ENCODE measurements at regions not wholly inside any gene's neighbourhood (a gene's known extent, or its start where the extent isn't known, plus 50 kb on each side); places are given as distances from the start of the nearest gene placed in this dataset.
"Not testable (repeated sequence)": the region's sequence is repeated elsewhere in the genome, so short reads cannot be mapped to it uniquely, and the experiment has no call there.

DNA sequence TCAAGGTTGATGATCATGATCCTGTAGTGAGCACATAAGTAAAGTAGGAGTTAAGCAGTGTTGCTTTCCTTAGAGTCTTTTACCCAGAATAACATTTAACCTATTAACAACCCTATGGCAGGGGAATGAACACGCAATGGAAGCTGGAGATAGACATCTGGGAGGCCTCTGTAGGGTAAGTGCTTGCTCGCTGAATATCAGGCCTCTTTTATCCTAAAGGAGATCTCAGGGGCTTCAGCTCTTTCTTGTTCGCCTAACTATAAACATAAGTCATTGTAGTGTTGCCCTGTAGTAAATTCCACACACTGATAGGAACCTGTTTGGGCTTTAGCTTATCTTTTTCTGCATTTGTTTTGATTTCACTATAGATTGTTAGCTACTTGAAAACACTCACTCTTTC is 174.4 kb upstream of the TCF4 start:
- no peak for DNase-seq

GRCh38 chr18:55753643-55754263 is 165.8 kb upstream of the TCF4 start:
- no peak for DNase-seq

DNA sequence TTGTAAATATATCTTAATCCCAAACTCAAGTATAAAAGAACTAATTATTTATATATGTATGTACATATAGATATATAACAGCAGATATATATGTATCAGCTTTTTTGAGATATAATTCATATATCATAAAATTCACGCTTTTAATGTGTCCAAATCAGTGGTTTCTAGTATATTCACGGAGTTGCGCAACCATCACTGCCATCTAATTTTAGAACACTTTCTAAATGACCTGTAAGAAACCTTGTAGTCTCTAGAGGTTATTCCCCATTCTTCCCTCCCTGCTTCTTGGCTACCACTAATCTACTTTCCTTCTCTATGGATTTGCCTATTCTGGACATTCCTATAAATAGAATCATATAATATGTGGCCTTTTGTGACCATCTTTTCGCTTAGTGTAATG is 163.5 kb upstream of the TCF4 start:
- DNase-seq, result no peak

- DNase-seq, result no peak
Measured at GRCh38 chr18:55748227-55748738, 160.3 kb upstream of the TCF4 start.

DNA sequence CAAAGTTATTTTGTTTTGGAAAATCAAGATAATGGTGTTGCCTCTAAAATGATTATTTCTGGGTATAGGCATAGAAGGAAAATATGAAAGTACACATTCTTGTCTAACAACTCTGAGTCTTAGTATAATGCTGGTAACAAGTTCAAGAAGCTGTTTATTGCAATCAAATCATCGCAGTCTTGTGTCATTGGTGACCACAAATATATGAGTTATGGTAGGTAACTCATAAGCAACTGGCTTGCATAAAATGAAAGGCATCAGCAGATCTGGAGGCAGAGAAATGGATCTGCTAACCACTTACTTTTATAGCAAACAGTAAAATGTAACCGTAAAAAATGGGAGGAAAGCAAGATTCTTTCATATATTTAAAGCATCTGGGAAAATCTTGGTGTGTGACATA is 156.2 kb upstream of the TCF4 start:
- no peak for DNase-seq

- no peak for DNase-seq
Measured at GRCh38 chr18:55743736-55744135, 155.7 kb upstream of the TCF4 start.

DNA sequence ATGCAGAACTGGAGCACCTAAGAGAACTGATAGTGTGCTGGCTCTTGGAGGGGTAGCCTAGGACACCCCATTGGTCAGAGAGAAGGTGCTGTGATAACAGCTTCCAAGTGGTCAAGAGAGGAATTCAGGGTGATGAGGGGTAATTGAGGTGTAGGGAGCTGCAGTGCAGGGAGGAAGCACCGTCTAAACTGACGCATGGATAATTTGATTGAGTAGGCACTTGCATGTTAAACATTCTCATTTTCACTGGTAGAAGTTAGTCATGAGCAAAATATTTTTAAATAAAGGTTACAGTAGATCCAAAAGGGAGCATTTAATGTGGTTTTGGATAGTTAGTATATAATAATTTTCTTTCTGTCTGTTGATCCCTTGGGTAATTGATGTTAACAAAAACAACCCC is 155.1 kb upstream of the TCF4 start:
- DNase-seq, result no peak

DNA sequence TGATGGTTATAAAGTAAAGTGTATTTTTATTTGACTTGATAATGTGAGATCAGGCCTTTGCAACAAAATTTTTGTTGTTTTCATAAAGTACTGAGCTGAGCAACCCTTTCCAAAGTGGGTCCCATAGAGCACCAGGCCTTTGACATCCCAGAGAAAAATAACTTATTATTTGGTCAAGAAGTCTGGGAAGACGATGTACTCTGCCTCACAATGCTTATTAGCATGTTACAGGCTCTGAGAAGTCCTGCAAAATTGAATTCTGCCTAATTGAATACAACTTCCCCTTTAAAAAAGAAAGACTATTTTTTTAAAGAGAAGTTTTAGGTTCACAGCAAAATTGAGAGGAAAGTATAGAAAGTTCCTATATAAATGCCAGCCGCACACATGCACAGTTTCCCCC is 151.5 kb upstream of the TCF4 start:
- no peak for DNase-seq

- no peak for DNase-seq
Measured at GRCh38 chr18:55738483-55739114, 150.6 kb upstream of the TCF4 start.

- DNase-seq, result no peak
Measured at GRCh38 chr18:55737781-55738468, 149.9 kb upstream of the TCF4 start.

DNA sequence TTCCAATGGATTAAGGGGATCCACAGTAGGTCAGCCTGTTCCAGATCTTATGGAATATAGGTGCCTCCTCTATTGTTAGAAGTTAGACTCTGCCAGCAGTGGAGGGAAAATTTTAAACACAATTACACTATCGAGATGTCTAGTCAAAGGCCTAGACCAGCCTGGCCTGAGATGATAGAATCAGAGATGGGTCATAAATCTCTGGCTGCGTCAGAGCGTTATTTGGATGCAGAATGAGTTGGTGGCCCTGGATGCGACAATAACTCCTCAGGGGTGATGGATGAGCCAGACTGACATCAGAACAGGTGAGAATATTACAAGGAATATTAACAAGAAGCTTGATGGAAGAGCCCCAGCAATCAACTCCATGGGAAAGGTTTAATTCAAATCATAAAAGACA is 149.3 kb upstream of the TCF4 start:
- DNase-seq, result no peak

GRCh38 chr18:55735969-55736368 is 148.0 kb upstream of the TCF4 start:
- DNase-seq, result no peak

- DNase-seq, result no peak
Measured at GRCh38 chr18:55735199-55735855, 147.3 kb upstream of the TCF4 start.

DNA sequence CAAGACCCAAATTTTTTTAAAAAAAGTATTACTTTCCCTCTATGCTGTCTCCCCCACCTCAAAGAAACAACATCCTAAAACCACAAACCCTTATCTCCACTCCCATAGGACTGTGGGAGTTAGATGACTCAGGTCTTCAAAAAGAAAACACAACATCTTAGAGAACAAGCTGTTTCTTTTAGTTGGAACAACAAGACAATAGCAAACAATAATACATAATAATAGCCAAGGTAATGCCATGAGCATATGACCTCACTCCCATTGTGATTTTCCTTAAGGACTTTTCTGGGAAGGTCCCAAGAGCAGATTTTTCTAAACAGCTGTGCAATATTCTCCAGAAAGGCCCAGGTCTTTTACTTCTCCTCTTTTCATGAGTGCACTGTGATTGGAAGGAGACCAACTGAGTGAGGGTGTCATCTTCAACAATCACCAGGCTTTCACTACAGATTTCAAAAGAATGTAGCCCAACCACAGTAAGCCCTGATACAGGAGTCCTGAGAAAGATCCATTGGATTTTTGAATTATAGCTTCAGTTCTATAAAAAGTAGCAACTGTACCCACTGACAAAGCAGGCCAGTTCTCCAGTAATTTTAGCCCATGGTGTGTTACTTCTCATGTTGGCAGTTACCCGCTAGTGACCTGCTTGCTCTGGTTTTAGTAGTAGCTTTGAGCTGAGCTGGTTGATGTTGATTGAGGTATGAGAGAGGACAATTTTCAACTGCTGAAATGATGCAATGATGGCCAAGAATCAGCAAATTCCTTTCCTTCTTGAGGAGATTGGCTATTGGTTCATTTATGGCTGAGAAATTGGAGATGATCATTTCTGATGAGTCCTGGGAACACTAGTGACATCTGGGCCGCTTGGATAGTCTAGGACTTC is 144.5 kb upstream of the TCF4 start:
- DNase-seq, result no peak

GRCh38 chr18:55731594-55732042 is 143.6 kb upstream of the TCF4 start:
- no peak for DNase-seq

DNA sequence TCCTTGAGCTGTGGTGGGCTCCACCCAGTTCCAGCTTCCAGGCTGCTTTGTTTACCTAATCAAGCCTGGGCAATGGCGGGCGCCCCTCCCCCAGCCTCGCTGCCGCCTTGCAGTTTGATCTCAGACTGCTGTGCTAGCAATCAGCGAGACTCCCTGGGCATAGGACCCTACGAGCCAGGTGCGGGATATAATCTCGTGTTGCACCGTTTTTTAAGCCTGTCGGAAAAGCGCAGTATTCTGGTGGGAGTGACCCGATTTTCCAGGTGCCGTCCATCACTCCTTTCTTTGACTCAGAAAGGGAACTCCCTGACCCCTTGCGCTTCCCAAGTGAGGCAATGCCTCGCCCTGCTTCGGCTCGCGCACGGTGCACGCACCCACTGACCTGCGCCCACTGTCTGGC is 133.0 kb upstream of the TCF4 start:
- not testable (repeated sequence) for DNase-seq

- DNase-seq, result no peak
Measured at GRCh38 chr18:55713707-55714106, 125.7 kb upstream of the TCF4 start.

DNA sequence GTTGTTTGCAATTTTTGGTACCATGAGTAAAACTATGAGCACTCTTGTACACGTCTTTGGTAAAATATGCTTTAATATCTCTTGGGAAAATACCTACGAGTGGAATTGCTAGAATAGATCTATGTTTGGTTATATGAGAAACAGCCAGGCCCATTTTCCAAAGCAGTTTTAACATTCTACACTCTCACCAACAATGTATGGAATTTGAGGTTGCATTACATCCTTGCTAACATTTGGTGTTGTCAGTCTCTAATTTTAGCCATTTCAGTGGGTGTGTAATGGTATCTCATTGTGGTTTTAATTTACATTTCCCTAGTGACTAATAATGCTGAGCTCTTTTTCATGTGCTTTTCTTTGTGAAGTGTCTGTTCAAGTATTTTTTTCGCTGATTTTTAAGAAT is 118.9 kb upstream of the TCF4 start:
- DNase-seq, result no peak

DNA sequence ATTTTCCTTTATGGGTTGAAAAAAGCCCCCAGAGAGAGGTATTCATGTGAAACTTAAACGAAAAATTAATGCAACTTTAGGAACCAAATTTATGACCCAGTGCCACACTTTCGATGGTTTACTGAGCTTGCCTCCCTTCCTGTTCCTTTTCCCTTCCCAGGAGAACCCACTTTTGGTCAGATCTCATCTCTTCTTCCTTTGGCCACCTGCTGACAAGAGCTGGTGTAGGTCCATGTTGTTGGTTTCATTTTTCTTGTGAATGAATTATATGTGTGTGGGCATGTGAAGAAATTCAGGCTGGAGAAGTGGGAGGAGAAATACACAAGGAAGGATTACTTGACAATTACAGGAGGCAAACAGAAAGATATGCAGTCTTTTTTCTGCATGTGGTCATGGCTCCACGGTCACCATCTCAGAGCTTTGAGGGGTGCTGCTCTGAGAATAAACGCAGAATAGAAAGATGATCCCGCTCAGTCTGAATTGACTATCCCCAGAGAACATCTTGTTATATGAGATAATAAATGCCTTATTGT is 111.3 kb upstream of the TCF4 start:
- DNase-seq, result no peak

DNA sequence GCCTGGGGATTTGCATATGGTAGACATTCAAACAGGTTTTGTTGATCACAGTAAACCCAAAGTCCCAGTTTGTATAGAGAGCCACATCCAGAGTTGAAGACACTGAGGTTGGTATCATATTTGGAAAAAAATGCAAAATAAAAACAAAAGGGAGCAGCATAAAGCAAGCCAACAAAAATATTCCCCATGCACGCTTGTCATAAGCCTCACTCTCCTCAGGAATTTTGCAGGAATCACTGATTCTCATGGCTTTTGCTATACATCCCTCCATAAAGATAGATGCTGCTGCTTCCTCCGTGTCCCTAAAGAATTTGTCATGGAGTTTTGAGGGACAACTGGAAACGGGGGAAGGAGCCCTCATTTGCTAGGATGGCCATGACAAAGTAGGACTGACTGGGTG is 108.8 kb upstream of the TCF4 start:
- DNase-seq, result no peak

- DNase-seq, result no peak
Measured at GRCh38 chr18:55695091-55695490, 107.1 kb upstream of the TCF4 start.

- no peak for DNase-seq
Measured at GRCh38 chr18:55694291-55694690, 106.3 kb upstream of the TCF4 start.
